Limb (tissue), 2 donors: ENCODE measurements at regions not wholly inside any gene's neighbourhood (a gene's known extent, or its start where the extent isn't known, plus 50 kb on each side); places are given as distances from the start of the nearest gene placed in this dataset.
"Not testable (repeated sequence)": the region's sequence is repeated elsewhere in the genome, so short reads cannot be mapped to it uniquely, and the experiment has no call there.

Experiments
- DNase-seq, 2 donors: peaks; one replicate each; pipeline ENCODE4 v3.0.0-alpha.2; 2016; ENCODE audit errors: extremely low spot score in 2 of 2

DNA sequence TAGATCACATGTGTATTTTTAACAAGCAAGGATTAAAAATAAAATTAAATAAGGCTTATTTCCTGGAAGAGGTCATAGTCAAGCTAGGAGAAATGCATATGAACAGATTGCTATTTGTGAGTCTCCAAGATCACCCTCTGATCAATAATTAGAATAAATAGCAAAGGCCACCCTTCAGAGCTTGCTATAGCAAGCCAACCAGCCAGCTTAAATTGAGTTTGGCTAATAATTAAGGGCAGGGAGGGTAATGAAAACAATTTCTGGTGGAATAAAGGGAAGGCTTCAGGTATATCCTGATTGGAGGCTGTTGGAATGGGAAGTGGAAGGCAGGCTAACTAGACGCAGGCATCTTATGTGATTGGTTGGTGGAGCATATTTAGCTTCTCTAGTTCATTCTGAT, 403.5 kb downstream of the ARL4A start:
- DNase-seq: no peak

DNA sequence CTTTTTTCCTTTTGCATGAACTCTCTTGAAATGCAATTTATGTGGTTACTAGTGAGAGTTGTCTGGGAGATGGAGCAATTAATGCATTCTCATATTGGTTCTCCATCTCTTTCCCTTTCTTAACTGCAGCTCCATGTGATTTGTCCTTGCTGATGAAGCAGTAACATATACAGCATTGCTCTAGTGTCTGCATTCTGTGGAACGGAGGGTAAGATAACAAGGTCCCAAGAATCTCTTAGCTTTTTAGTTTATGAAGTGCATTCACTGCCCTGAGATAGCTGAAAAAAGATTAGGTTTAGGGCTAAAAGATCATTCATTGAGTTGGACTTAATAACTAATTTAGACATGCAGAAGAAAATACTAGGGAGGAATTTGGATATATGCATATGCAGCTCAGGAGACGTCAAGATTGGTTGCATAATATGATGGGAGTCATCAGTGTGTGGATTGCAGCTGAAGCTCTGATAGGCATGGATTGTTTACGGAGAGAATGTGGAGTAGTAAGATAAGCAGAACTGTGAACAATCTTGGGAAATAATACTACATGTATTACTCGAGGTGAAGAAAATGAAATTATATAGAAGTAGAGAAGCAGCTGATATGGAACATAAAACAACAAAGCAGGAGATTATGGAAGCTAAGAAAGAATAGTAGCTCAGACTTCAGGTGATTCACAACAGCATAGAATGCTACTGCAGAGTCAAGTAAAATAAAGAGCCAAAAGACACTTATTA, 404.7 kb downstream of the ARL4A start:
- DNase-seq: no peak

DNA sequence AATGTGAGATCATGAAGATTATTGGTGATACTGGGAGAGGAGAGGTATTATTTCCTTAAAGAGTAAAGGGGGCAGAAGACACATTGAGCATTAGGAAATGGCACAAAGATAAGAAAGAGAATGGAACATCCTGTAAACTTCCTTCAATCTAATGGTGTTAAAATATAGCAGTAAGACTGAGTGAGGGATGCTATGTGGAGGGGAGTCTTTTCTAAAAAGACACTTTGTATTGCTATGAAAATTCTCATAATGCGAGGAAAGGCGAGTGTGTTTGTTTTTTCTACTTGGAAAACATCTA, 405.2 kb downstream of the ARL4A start:
- DNase-seq: no peak

DNA sequence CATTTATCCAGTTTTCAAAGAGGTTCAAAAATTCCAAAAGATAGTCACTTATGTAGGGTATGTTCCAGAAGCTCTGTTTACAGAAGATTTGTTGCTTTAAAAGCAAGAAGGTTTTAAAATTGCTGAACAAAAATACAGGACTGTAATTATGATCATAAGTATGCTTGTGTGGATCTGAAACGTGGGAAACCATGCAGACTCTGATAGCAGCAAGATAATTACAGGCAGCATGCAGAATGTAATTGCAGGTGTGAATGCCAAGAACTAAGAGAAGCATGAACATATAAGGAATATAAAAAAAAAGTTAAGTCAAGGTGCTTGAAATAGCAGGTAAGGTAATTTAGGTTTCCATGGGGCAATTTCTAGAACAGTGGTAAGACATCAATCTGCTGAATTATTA, 405.7 kb downstream of the ARL4A start:
- no peak for DNase-seq

DNA sequence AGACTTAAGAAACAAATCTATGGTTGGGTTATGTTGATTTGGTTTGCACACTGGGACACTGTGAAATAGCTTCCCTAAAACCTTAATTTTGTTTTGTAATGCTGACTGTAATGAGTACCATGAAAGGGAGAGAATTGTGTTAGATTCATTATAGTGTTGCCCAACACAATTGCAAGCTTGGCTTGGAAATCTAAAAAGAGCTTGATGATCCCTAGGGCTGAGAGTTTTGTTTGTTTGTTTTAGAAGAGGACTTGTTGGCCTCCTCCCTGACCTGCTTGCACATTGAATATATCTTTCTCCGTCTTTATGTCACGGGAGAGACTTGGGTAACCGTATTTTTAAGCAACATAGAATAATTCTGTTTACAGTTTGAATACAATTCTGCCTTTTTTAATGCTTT, 410.1 kb downstream of the ARL4A start:
- DNase-seq: no peak

DNA sequence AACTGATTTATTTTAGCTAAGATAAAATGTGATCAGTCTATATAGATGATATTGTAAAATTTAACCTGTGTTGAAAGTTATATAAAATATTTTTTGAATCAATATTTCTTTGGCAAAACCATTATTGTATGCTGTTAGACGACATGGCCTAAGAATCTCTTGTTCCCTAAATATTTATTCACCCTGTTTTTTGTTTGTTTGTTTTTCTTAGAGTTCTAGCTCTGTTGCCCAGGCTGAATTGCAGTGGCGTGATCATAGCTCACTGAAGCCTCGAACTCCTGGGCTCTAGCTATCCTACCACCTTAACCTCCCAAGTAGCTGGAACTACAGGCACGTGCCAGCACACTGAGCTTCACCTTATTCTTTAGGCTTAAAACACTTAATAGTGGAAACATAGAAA, 410.7 kb downstream of the ARL4A start:
- no peak for DNase-seq

DNA sequence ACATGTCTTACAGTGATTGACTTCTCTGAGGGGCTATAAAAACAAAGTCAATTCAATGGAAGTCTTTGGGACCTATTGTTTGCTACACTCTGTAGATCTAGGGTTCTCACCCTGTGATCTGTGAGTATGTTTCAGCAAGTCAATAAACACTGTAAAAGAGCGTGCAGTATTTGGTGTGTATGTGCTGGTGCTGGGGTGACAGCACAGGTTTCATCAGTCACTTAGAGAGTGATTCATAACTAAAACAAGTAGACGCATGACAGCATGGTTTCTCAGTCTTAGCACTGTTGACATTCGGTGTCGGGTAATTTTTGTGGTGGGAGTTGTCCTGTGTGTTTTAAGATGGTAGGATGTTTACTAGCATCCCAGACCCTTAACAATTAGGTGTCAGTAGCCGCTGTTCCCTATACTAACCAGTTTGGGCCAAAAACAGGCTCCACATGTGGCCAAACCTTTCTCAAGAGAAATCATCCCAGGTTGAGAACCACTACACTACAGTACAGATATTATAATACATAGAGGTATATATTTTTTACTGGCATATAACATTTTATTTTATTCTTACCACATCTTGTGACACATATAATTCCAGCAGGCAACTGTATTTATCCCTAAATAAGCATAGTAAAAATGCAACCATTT, 411.8 kb downstream of the ARL4A start:
- no peak for DNase-seq

DNA sequence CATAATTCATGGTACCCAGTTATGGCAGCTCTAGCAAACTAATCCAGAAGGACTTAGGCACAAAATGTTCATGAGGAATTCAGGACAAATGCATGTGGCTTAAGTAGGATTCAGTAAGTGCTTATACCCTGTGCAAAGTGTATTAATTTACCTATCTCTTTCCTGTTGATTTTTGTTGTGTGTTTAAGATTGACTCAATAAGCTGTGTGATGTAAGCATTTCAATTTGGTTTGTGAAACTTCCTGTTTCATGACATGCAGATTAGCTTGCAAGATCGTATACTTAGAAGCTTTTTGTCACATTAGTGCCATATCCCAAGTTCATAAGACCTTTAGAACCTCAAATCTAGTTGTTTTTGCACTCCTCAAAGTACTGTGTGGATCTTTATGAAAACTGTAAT, 416.7 kb downstream of the ARL4A start:
- DNase-seq: no peak

DNA sequence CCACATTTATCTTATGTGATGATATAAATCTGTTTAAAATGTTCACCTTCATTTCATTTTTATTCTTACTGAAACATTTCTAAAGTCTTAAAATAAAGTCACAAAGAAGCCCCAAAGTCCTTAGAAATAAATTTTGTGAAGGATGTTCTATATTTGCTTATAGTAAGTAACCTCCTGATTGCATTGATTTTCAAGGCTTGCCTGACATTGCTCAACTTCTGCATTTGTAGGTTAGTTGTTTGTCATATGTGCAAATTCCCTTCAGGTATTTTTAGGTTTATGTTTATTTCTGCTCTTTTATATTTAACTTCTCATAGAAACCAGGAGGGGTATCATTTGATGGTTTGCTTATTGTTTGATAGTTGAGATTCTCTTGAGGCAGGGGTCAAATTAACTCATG, 417.8 kb downstream of the ARL4A start:
- DNase-seq: no peak

DNA sequence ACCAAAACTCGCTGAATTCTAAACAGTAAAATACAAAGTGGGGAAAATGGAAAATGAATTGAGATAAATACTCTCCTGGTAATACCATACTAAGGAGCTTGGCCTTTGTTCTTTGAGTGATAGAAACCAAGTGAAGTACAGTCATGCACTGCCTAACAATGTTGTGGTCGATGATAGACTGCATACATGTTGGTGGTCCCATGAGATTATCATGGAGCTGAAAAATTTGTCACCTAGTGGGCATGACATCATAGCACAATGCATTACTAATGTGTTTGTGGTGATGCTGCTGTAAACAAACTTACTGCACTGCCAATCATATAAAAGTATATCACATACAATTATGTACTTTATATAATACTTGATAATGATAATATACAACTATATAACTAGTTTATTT, 419.1 kb downstream of the ARL4A start:
- DNase-seq: no peak

DNA sequence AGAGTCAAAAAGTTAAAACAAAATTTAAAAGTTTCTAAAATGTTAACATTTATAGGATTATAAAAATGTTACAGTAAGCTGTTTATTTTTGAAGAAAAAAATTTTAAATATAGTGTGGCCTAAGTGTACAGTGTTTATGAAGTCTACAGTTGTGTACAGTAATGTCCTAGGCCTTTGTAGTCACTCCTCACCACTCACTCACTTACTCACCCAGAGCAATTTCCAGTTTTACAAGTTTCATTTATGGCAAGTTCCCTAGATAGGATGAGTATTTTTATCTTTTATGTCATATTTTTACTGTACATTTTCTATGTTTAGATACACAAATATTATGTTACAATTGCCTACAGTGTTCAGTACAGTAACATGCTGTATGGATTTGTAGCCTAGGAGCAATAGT, 419.9 kb downstream of the ARL4A start:
- no peak for DNase-seq

DNA sequence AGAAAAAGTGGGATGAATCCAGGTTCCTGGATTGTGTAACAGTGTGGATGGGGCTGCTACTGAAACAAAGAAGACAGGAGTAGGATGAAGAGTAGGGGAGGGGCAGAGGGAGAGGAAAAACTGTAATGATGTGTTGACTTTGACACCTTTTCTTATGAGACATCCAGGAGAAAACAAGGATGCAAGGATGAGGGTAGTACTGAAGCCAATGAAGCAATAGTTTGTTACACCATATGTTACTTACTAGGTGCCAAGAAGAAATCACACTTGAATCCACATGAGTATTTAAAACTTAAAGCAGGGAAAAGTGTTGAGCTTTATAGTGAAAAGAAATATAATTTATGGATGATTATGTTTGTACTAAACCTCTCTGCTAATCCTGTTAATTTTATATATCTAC, 420.6 kb downstream of the ARL4A start:
- no peak for DNase-seq

DNA sequence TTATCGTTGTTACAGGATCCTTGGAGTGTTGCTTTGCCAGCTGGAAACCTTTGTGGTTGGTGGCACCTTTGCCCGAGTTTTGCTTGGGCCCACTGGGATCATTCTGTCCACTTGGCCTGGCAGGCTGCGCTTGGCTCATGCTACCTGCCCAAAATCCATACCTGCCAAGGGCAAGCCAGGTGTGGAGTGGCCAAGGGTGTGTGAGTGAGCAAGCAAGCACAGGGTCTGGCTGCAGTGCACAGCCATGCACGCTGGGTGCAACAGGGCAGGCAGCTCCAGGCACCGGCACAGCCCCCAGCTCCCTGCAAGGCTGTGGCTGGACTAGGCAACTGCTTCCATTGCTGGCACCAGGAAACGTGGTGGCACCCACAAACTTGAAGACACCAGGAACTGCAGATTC, 421.8 kb downstream of the ARL4A start:
- DNase-seq: no peak

DNA sequence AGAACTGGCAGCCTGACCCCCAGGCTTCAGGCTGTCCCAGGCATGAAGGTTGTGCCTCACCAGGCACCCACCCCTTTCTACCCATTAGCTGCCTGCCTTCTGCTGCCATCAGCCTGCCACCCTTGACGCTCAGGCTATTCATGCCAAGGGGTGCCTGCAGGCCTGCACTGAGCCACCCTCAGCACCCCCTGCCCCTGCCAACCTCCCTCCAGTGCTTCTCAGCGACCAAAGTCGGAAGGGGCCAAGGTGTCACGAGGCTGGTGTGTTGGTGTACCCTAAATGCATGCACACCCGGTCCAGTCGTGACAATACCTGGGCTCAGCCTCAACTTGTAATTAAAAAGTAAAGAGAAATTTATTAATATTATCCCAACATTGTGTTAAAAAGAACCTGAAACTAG, 422.7 kb downstream of the ARL4A start:
- DNase-seq: no peak

DNA sequence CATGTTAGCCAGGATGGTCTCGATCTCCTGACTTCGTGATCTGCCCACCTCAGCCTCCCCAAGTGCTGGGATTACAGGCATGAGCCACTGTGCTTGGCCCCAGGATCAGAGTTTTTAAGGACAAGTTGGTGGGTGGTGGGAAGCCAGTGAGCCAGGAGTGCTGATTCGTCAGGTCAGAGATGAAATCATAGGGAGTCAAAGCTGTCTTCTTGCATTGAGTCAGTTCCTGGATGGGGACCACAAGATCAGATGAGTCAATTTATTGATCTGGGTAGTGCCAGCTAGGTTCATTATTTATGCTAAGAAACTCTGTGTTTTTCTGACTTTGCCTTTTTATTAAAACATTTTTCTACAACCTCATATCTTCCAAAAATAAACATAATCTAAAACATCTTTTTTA, 423.8 kb downstream of the ARL4A start:
- no peak for DNase-seq

DNA sequence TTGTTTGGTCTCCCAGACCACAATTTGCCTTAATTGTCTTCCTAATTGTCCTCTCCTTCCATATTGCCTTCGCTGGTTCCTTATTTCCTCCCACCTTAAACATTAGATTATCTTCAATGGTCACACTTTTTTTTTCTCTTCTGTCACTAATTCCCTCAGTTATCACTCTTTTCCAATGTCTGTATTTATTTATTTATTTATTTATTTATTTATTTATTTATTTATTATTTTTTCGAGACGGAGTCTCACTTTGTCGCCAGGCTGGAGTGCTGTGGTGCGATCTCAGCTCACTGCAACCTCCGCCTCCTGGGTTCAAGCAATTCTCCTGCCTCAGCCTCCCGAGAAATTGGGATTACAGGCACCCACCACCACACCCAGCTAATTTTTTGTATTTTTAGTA, 426.8 kb downstream of the ARL4A start:
- DNase-seq: not testable (repeated sequence)

DNA sequence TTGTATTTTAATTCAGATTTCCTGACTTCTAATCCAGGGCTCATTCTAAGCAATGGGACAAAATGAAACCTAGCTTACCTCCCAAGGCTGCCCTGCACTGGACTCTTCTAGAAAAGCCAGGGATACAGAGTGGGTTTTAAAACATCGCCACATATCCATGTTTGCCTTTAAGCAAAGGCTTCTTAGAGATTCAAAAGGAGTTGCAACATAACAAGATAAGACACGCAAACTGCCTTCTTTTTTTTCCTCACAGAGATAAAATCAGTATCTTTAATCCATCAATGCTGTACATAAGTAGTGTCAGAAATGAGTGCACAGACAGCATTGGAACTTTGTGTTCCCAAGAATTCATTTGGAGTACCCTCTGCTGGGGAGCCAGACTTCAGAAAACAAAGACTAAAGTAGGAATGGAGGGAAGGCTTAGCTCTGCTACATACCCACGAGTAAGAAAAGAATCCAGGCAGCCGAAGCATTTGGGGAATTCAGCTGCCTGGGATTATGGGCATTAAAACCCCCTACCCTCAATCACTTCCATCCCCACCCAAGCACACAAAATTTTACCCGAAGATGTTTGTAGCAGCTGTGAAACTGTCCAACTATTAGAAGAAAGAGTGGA, 427.8 kb downstream of the ARL4A start:
- DNase-seq: peak in 1 of 2 donors; percentile 36

DNA sequence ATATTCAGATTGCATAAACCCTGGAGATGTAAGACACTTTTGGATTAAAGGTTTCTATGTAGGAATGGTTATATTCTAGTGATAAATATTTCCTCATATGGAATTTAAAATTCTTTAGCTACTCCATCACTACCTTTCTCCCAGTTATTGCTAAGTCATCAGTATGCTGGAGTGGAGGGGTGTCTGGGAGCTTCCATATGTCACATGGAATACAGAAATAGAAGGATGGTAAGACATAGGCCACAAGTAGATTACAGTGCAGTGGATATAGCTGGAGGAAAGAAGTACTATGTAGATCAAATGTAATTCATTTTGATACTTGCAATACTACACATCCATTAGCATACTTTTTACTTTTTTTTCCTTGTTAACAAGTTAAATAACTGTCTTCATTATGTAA, 428.4 kb downstream of the ARL4A start:
- no peak for DNase-seq

DNA sequence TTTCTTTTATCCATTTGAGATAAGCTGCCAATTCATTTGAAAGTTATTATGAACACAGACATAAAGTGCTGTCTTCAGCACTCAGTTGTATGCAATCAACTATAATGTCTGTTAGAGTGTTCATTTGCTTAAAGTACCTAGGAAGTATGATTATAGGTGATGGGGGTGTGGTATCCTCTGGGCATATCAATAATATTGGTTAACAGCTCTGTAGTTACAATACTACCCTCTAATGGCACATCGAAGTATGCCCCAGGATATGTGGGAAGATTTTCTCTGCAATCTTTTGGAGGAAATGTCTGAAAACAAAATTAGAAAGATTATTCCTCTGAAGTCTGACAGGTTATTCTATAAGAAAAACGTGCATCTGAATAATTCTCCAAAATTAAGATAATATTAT, 429.7 kb downstream of the ARL4A start:
- no peak for DNase-seq

DNA sequence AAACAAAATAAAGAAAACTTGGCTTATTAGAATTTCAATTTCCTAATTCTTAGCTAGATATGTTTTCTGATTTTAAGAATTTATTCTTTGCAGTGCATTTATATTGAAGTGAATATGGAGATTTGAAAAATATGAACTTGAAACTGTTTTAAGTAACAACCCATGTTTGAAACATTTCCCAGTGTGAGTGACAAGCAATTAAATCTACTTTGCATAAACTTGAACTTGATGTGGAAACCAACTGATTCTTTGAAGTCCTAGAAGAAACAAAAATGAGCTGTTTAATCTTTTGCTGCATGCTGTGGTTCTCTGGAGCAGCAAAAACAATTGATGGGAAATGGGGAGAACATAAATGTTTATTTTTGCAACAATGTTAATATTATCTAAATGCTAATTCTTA, 430.2 kb downstream of the ARL4A start:
- DNase-seq: no peak

DNA sequence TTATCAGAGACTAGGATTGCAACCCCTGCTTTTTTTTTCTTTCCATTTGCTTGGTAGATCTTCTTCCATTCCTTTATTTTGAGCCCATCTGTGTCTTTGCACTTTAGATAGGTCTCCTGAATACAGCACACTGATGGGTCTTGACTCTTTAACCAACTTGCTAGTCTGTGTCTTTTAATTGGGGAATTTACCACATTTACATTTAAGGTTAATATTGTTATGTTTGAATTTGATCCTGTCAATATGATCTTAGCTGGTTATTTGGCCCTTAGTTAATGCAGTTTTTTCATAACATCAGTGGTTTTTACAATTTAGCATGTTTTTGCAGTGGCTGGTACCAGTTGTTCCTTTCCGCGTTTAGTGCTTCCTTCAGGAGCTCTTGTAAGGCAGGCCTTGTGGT, 437.2 kb downstream of the ARL4A start:
- not testable (repeated sequence) for DNase-seq

DNA sequence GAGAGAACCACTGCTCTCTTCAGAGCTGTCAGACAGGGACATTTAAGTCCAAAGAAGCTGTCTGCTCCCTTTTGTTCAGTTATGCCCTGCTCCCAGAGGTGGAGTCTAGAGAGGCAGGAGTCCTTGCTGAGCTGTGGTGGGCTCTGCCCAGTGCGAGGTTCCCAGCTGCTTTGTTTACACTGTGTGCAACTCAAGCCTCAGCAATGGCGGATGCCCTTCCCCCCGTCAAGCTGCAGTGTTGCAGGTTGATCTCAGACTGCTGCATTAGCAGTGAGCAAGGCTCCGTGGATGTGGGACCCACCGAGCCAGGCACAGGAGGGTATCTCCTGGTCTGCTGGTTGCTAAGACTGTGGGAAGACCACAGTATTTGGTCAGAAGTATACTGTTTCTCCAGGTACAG, 438.9 kb downstream of the ARL4A start:
- DNase-seq: no peak

DNA sequence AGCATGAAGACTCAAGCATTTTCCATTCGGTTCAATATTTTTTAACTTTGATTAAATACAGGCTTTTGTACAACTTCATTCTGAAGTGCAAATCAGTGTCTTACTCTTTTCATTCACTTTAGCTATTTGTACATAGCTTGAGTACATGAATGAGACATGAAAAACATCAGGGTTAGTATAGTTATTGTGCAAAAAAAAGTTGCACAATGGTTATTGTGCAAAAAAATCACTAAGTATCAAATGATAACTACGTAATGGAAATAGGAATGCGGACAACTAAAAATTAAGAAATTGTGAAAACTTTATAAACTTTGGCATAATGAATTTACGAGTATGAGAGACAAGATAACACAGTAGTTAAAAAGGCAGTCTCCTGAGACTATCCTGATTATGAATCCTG, 442.9 kb downstream of the ARL4A start:
- no peak for DNase-seq
